ENCODE measurements at regions not wholly inside any gene's neighbourhood (a gene's known extent, or its start where the extent isn't known, plus 50 kb on each side); places are given as distances from the start of the nearest gene placed in this dataset.

- TF ChIP-seq CTCF (IDR thresholded peaks at IDR 0.05): no peak
- Mint-ChIP-seq H3K27ac (ENCODE audit: unreplicated experiment) (no peak overlapping the region), H3K36me3 (ENCODE audit: low read depth) (peaks cover 4% of the 10 kb centered on the region), H3K9me3 (ENCODE audit: low read depth) (peaks cover 12% of the 10 kb centered on the region), H3K27me3 (ENCODE audit: low read depth) (peaks cover 2% of the 10 kb centered on the region), H3K4me1 (ENCODE audit: low read depth) (peaks cover 7% of the 10 kb centered on the region), H3K4me3 (ENCODE audit: unreplicated experiment) (no peak overlapping the region)
- no peak for DNase-seq (ENCODE audit: low spot score)
Measured at GRCh38 chr15:58297639-58298038, 134.2 kb upstream of the LIPC start.

DNA sequence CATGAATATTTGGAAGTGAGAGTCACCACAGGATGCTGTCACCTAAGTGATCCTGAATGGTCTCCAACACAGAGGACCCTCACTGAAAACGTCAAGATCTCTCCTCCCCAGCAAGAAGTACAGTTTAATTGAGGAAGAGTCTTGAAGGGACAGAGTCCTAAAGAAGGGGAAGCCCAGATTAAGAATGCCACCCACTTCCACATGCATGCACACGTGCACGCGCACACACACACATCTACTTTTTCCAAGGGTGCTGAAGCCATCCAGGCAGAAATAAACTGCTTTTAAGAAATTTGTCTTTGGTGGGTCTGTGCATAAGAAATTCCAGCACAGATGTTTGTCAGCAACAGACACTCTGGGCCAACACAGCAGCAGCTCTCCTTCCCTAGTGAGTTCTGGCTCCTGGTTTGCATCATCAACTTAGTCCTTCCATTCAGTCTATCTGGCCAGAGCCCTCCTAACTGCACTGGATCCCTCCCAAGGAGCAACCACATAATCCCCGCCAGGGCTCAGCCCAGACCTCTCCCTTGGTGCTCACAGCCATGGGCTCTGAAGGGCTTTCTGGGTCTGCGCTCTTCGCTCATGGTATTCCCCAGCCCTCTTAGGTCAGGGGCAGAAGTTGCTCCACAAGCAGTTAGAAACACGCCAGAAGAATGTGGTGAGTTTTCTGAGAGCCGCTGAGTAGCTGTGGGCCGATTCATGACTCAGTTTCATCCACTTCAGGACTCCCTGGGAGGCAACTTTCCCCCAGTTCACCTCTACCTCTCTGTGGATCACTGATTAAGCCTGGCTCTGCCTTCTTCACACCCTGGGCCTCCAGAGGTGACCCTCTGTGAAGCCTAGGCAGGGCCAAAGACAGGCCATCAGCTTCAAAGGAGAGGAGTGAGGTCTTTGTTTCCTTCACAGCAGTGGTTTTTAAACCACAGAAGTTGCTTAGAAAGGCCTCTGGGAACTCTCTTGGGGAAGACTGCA is 132.6 kb upstream of the LIPC start:
- Mint-ChIP-seq H3K4me1 (ENCODE audit: low read depth) (no peaks in the 10 kb centered on the region), H3K9me3 (ENCODE audit: low read depth) (peaks cover 11% of the 10 kb centered on the region), H3K36me3 (ENCODE audit: low read depth) (peaks cover 4% of the 10 kb centered on the region), H3K27ac (ENCODE audit: unreplicated experiment) (no peak overlapping the region), H3K4me3 (ENCODE audit: unreplicated experiment) (no peak overlapping the region), H3K27me3 (ENCODE audit: low read depth) (peaks cover 2% of the 10 kb centered on the region)
- TF ChIP-seq CTCF (IDR thresholded peaks at IDR 0.05): no peak
- DNase-seq (ENCODE audit: low spot score): no peak

DNA sequence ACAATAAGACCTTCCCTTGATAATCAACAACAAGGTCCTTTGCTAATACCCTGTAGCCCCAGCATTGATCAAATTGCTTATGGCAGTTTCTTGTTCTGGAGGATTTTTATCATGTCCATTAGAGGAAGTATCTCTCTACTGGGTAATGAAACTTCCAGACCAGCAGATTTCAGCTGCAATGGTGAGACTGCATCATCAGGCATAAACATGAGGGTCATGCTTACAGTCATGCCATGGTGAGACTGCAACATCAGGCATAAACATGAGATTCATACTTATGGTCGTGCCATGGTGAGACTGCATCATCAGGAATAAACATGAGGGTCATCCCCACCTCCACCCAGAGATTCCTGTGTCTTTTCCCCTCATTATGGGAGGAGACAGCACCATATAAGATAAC is 129.0 kb upstream of the LIPC start:
- H3K4me1 Mint-ChIP-seq (ENCODE audit: low read depth): peaks cover 6% of the 10 kb centered on the region
- H3K9me3 Mint-ChIP-seq (ENCODE audit: low read depth): no peaks in the 10 kb centered on the region
- H3K4me3 Mint-ChIP-seq (ENCODE audit: unreplicated experiment): no peak overlapping the region
- H3K27me3 Mint-ChIP-seq (ENCODE audit: low read depth): peaks cover 2% of the 10 kb centered on the region
- DNase-seq (ENCODE audit: low spot score): no peak
- H3K36me3 Mint-ChIP-seq (ENCODE audit: low read depth): no peaks in the 10 kb centered on the region
- no peak overlapping the region for H3K27ac Mint-ChIP-seq (ENCODE audit: unreplicated experiment)
- no peak for TF ChIP-seq CTCF (IDR thresholded peaks at IDR 0.05)

DNA sequence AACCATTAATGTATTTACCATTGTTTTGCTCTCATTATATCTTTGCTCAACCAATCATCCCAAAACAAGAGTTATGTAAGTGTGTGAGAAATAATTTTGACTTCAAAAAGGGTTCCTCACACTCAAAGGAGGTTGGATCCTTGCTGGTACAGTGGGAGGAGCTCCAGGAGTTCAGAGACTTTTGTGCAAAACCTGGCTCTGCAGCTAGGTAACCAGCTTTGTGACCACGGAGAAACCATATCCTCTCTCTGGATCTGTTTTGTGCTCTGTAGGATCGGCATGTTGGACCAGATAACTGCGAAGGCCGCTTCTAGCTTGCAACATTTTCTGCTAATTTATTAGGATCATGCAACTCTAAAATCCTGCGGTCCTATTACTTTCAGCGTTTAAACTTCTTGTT is 128.6 kb upstream of the LIPC start:
- no peaks in the 10 kb centered on the region for H3K9me3 Mint-ChIP-seq (ENCODE audit: low read depth)
- H3K36me3 Mint-ChIP-seq (ENCODE audit: low read depth): no peaks in the 10 kb centered on the region
- H3K27me3 Mint-ChIP-seq (ENCODE audit: low read depth): peaks cover 2% of the 10 kb centered on the region
- no peak for DNase-seq (ENCODE audit: low spot score)
- no peak for TF ChIP-seq CTCF (IDR thresholded peaks at IDR 0.05)
- peaks cover 6% of the 10 kb centered on the region for H3K4me1 Mint-ChIP-seq (ENCODE audit: low read depth)
- H3K27ac Mint-ChIP-seq (ENCODE audit: unreplicated experiment): no peak overlapping the region
- H3K4me3 Mint-ChIP-seq (ENCODE audit: unreplicated experiment): no peak overlapping the region

GRCh38 chr15:58306591-58307312 is 125.0 kb upstream of the LIPC start:
- Mint-ChIP-seq H3K4me3 (ENCODE audit: unreplicated experiment) (no peak overlapping the region), H3K4me1 (ENCODE audit: low read depth) (peaks cover 6% of the 10 kb centered on the region), H3K27me3 (ENCODE audit: low read depth) (peaks cover under 1% of the 10 kb centered on the region), H3K9me3 (ENCODE audit: low read depth) (no peaks in the 10 kb centered on the region), H3K27ac (ENCODE audit: unreplicated experiment) (no peak overlapping the region), H3K36me3 (ENCODE audit: low read depth) (no peaks in the 10 kb centered on the region)
- no peak for DNase-seq (ENCODE audit: low spot score)
- no peak for TF ChIP-seq CTCF (IDR thresholded peaks at IDR 0.05)

All from chondrocyte (in vitro differentiated cells).